ENCODE measurements at regions not wholly inside any gene's neighbourhood (a gene's known extent, or its start where the extent isn't known, plus 50 kb on each side); places are given as distances from the start of the nearest gene placed in this dataset.
"Not testable (repeated sequence)": the region's sequence is repeated elsewhere in the genome, so short reads cannot be mapped to it uniquely, and the experiment has no call there.

DNA sequence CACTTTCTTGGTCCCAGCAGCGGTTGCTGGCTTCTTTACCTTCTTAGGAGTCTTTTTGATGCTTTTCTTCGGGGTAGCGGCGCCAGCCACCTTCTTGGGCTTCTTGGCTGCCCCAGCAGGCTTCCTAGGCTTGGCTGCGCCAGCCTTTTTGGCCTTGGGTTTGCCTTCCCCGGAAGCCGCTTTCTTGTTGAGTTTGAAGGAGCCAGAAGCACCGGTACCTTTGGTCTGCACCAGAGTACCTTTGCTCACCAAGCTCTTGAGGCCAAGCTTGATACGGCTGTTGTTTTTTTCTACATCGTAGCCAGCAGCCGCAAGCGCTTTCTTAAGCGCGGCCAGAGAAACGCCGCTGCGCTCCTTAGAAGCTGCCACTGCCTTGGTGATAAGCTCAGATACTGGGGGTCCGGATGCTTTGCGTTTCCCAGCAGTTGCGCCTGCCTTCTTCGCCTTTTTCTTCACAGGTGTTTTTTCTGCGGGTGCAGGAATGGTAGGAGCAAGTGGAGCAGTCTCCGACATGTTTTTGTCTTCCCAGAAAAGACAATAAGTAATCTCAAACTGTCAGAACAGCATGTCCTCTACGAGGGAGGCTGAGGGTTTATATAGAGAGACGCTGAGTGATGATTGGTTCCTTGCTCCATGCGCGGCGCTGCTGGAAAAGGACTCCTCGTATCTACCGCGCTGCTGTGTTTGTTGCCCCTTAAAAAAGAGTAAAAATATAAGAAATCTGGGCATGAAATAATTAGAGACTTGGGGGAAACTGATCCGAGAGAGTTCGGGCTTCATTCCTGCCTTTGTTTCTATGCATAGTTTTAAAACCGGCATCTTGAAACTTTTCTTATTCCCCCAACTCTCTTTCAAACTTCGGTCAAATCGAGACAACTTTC, 130.3 kb upstream of the BTN3A2 start:
- peak; percentile 93 for DNase-seq (ENCODE audit: low spot score)

DNA sequence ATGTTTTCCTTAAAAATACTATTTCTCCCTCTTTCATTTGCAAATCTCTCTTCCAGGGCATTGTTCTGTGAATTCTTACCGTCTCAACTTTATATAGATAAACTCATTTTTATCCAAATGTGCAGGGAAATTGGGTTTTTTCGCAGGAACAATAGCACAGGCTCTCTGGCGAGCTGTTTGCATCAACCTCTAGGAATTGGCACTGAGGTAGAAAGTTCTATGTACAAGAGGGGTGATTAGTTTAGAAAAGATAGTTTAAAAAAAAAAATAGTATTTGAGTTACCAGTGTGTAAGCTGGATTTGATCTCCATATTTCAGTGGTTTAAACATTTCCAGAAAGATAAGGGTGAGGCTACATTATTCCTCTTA, 129.7 kb upstream of the BTN3A2 start:
- DNase-seq (ENCODE audit: low spot score), result peak; percentile 49

DNA sequence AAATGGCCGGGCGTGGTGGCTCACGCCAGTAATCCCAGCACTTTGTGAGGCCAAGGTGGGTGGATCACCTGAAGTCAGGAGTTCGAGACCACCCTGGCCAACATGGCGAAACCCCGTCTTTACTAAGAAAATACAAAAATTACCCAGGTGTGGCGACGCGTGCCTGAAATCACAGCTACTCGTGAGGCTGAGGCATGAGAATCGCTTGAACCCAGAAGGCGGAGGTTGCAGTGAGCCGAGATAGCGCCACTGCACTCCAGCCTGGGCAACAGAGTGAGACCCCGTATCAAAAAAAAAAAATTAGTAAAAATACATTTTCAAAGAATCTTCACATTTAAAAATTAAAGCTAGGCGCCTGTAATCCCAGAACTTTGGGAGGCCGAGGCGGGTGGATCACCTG, 125.6 kb upstream of the BTN3A2 start:
- not testable (repeated sequence) for DNase-seq (ENCODE audit: low spot score)

DNA sequence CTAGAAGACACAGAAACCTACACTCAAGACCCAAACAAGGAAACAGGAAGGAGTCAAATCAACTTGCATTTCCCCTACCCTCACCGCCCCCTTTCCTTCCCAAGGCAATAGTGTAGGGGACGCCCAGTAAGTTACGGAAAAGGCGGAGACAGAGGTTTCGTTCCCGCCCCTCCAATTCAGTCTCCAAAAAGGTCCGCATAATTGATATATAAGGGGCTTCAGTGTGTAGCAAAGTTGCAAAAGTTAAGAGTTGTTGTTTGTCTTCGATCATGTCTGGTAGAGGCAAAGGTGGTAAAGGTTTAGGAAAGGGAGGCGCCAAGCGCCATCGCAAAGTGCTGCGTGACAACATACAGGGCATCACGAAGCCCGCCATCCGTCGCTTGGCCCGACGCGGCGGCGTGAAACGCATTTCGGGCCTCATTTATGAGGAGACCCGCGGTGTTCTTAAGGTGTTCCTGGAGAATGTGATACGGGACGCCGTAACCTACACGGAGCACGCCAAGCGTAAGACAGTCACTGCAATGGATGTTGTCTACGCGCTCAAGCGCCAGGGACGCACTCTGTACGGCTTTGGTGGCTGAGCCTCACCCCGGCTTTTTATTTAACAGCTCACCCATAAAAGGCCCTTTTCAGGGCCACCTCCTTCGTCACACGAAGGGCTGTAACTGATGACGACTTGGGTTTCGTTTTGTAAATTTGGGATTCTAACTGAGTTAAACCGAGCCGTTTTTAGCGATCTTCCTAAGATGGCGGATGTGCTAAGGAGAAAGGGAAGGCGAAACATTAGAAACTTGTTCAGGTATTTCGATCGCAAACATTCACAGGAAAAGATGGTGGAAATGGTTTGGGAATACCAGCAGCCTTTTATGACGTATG, 124.6 kb upstream of the BTN3A2 start:
- peak; percentile 74 for DNase-seq (ENCODE audit: low spot score)

DNA sequence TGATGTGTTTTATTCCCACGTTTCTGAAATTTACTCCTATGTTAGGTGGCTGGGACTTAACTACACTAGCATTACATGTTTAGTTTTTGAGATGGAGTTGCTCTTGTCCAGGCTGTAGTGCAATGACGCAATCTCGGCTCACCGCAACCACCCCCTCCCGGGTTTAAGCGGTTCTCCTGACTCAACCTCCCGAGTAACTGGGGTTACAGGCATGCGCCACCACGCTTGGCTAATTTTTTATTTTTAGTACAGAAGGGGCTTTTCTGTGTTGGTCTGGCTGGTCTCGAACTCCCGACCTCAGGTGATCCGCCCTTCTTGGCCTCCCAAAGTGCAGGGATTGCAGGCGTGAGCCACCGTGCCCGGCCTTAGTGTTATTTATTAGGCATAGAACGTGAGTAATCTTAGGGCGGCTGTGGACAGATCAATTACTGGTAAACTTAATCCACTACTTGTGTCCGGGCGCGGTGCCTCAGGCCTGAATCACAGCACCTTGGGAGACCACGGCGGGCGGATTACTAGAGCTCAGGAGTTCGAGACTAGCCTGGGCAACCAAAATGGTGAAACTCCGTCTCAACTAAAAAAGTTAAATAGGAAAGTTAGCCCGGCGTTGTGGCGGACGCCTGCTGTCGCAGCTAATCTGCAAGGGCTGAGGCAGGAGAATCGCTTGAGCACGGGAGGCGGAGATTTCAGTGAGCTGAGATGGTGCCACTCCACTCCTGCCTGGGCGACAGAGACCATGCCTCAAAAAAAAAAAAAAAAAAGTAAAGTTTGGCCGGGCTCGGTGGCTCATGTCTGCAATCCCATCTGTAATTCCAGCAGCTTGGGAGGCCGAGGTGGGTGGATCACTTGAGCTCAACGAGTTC, 123.7 kb upstream of the BTN3A2 start:
- DNase-seq (ENCODE audit: low spot score), result no peak

DNA sequence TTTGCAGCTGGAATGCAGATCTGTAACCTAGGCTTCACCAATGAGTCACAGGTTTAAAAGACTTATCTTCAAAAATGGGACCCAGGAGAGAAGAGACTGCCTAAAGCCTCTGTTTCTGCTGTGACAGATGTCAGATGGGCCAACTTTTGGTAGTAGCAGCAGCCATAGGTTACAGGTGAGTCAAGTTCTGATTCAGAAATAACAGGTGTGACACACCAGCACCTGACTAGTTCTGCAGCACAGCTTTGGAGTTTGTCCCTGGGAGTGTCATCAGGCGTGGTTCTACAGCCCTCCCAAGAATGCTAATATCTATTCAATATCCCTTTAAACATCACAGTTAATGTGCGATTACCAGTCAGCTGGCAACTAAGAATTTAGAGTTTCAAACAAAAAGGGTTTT, 121.9 kb upstream of the BTN3A2 start:
- DNase-seq (ENCODE audit: low spot score), result no peak

DNA sequence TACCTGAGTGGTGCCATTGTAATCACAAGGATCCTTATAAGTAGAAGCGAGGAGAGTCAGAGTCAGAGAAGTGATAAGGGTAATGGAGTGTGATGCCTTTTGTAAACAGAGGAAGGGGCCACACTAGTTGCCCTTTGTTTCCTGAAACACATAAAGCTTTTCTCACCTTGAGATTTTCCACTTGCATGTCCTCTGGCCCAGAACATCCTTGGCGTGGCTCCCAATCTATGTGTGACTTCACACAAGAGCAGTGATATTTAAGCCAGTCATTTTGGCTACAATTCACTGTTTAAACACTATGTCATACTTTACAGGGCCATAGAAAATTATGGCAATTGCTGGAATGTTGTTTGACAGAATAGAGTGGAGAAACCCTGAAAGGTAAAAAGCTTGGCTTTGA, 121.2 kb upstream of the BTN3A2 start:
- DNase-seq (ENCODE audit: low spot score), result no peak

DNA sequence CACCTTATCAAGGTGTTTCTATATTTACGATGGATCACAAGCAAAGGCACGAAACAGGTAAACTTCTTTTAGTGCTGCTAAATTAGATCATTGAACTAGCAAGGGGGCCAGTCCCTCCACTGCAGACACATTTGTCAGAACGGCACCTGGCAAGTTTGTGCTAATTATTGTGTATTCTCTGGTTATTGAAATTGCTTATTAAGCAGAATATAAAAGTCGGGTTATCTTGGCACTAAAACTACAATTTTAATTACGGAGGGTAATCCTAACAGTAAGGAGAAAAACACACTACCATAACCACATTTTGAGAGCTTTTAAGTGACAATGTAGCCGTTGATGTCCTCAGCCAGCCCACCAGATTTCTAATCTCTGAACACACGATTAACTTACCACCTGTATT, 118.9 kb upstream of the BTN3A2 start:
- no peak for DNase-seq (ENCODE audit: low spot score)

DNA sequence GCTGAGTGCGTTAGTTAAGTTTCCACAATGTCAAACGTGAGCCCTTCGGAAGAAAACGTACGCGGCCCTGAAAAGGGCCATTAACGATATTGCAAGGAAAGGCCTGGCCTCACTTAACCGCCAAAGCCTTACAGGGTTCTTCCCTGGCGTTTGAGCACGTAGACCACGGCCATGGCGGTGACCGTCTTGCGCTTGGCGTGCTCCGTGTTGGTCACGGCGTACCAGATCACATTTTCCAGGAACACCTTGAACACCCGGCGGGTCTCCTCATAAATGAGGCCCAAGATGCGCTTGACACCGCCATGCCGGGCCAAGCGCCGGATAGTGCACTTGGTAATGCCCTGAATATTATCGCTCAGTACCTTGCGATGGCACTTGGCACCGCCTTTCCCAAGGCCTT, 118.4 kb upstream of the BTN3A2 start:
- DNase-seq (ENCODE audit: low spot score), result no peak

DNA sequence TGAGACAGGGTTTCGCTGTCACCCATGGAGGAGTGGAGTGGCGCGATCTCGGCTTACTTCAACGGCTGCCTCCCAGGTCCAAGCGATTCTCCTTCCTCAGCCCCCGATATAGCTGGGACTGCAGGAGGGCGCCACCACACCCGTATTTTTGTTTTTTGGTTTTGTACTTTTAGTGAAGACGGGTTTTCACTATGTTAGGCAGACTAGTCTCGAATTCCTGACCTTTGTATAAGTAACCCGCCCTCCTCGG, 115.4 kb upstream of the BTN3A2 start:
- DNase-seq (ENCODE audit: low spot score), result no peak

DNA sequence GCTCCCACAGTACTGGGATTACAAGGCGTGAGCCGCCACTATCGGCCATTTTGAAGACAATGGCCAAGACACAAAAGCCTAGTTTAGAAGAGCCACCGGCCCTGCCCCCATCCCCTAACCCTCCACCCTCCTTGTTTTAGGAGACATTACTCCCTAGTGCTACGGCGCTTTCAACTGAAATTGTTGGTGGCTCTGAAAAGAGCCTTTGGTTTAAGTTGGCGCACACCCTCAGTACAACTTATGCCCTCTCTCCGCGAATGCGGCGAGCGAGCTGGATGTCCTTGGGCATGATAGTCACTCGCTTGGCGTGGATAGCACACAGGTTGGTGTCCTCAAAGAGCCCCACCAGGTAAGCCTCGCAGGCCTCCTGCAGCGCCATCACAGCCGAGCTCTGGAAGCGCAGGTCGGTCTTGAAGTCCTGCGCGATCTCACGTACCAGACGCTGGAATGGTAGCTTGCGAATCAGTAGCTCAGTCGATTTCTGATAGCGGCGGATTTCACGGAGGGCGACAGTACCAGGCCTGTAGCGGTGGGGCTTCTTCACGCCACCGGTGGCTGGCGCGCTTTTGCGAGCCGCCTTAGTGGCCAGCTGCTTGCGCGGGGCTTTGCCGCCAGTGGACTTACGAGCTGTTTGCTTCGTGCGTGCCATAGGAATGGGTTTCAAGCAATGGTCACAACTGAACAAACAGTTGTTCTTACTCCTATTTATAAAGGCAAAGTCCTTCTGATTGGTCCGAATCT, 114.9 kb upstream of the BTN3A2 start:
- DNase-seq (ENCODE audit: low spot score), result peak; percentile 72

DNA sequence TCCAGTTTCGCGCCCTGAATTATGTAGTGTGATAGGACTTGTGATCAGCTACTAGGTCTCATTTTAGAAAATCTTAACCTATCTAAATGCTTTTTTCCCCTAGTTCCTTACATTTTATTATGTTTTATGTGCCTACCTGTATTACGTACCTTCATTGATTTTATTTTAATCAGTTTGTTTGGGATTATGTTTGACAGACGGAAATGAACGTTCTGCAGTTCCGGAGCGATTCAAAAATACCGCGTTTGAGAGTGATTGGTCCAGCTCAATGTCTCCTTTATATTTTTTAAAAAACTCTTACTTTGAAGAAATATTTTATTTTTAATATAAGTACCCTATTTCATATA, 114.3 kb upstream of the BTN3A2 start:
- no peak for DNase-seq (ENCODE audit: low spot score)

DNA sequence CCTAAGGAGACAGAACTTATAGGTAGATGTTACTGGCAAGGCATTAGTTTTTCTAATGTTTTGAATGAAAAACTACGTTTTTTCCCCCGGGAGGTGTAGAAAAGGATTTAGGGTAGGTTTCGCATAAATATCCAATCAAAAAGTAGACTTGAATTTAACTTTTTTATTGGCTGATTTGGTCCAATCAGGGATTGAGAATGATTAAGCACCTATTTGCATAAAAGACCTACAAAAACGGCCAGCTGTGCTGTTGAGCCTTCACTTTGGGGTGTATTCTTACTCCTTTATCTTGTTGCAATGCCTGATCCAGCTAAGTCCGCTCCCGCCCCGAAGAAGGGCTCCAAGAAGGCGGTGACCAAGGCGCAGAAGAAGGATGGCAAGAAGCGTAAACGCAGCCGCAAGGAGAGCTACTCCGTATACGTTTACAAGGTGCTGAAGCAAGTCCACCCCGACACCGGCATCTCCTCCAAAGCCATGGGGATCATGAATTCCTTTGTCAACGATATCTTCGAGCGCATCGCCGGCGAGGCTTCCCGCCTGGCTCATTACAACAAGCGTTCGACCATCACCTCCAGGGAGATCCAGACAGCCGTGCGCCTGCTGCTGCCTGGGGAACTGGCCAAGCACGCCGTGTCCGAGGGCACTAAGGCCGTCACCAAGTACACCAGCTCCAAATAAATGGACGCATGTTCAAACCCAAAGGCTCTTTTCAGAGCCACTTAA, 113.5 kb upstream of the BTN3A2 start:
- DNase-seq (ENCODE audit: low spot score), result no peak

DNA sequence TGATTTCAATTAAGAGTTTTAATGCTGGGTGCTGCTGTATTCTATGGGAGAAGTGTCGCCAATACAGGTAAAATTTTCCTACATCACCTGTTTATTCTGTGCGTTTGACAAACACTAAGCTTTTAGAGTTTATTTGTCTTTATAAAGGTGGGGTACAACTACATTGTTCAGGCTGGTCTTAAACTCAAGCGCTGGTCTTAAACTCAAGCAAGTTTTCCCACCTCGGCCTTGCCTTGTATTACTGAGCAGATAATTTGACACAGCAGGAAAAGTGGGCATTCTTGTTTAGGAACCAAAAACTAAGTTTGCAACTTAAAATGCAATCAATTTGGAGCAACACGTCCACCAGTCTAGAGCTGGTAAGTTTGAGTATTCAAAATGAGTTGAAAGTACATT, 112.9 kb upstream of the BTN3A2 start:
- no peak for DNase-seq (ENCODE audit: low spot score)

DNA sequence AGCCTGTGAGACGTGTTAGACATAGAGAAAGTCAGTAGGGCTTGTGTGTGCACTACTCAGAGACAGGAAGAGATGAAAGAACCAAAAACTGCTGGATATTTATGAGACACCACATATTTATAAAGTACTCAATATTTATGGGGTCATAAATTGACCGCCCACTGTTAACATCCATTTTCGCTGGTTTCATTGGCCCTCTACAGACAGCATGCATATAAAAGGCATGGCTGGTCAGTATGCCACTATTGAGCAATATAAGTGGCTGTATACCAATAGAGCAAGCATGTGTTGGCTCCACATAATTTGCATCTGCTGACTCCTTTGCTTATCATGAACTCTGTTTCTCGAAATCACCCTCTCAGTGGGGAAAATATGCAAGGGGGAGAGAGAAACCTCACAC, 110.3 kb upstream of the BTN3A2 start:
- DNase-seq (ENCODE audit: low spot score), result no peak

DNA sequence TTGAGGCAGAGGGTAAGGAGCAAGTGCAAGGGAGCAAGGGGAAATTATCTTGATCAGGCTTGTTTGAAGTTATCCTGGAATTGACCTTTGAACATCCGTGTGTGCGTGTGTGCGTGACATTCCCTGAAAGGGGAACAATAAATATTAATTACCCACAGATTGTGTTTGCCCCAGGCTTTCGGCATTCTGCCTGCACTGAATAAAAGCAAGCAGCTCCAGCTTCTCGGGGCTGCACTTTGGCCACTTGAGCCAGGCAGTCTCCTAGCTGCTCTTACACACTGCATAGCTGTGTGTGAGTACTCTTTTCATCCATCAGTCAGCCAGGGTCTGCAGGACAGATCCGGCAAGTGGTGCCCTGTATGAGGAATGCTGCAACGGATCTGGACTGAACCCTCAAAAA, 107.7 kb upstream of the BTN3A2 start:
- DNase-seq (ENCODE audit: low spot score), result no peak

DNA sequence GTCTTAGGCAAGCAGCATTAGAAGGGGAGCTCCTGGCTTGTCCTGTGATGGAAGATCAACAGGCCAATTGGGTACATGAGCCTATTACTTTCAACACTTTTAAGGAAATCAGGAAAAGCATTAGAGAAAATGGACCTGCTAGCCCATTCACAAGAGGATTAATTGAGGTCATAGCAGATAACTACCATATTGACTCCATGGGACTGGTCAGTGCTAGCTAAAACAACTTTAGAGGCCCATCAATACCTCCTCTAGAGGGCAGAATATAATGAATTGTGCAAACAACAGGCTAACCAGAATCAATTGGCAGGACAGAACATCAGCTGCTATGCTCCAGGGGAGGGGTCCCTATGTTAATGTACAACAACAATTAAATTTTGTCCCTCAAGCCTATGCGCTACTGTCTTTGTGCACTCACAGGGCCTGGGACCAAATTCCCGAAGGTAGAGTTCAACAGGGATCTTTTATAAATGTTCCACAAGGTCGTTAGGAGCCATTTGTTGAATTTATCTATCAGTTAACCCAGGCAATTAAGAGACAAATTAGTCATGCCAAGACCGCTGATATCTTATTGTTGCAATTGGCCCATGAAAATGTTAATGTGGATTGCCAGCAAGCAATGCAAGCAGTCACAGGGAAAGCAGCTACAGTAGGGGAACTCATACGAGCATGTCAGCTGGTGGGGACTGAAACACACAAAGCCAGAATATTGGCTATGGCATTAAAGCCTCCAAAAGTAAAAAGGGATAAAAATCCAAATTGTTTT, 106.6 kb upstream of the BTN3A2 start:
- DNase-seq (ENCODE audit: low spot score), result peak; percentile 28

DNA sequence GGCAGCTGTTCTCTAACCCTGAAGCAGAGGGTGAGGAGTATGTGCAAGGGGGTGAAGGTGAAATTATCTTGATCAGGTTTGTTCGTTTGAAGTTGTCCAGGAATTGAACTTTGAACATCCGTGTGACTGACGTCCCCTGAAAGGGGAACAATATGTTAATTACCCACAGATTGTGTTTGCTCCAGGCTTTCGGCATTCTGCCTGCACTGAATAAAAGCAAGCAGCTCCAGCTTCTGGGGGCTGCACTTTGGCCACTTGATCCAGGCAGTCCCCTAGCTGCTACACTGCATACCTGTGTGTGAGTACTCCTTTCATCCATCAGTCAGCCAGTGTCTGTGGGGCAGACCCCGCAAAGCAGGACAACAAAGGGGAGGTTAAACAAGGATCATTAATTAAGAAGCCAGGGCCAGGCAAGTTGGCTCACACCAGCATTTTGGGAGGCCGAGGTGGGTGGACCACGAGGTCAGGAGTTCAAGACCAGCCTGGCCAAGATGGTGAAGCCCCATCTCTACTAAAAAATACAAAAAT, 104.8 kb upstream of the BTN3A2 start:
- DNase-seq (ENCODE audit: low spot score), result no peak

DNA sequence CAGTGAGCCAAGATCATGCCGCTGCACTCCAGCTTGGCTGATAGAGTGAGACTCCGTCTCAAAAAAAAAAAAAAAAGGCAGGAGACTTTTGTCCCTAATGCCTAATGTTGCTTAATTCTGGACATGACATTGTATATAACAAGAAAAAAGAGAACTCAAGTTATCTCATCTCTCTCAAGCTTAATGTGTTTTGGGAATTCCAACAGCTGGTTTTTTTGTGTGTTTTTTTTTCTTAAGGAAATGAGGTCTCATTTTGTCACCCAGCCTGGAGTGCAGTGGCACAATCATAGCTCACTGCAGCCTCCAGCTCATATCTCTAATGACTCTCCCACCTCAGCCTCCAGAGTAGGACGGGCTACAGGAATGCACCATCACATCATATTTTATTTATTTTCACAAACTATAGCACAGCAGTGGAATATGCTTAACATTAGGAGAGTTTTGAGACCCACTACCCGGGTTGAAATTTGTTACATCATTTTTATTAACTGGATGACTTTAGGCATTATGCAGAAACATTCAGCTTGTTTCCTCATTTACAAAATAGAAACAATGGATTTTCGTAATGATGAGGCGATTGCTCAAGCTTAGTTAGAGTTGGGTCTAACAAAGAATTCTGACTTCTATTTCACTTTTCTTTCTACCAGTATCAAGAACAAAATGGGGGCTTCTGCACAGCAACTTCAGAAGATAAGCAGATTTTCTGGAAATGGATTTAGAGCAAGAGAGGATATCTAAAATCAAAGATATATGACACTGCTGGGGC, 104.1 kb upstream of the BTN3A2 start:
- DNase-seq (ENCODE audit: low spot score), result no peak

DNA sequence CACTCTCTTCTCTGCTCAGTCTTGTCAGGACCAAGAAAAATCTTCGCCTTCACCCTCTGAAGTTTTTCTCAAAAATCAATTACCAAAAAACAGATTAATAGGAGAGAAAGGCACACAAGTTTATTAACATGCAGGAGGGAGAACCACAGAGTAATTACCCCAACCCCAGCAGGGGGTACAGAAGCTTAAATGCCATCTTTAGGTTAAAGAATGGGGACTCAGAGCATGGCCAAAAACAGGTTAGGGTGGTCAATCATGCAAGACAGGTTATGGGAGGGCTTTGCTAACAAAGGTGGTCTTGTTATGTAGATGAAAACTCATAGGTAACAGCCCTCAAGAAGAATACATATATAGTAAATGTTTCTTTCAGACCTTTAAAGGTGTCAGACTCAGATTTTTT, 100.5 kb upstream of the BTN3A2 start:
- DNase-seq (ENCODE audit: low spot score), result no peak
